T-helper 17 cell (primary cell): ENCODE measurements at regions not wholly inside any gene's neighbourhood (a gene's known extent, or its start where the extent isn't known, plus 50 kb on each side); places are given as distances from the start of the nearest gene placed in this dataset.
"Not testable (repeated sequence)": the region's sequence is repeated elsewhere in the genome, so short reads cannot be mapped to it uniquely, and the experiment has no call there.

ENCODE experiments used
- ATAC-seq: fragments of 150-1000 bp; cut with Tn5 transposase; 2 replicates; pipeline ENCODE4 v1.10.0; 2021; ENCODE audit warnings: mild to moderate bottlenecking, moderate library complexity
- DNase-seq, 3 donors: peaks; one replicate each; pipeline versions ENCODE4 v3.0.0 to v3.0.0-alpha.2; 2020 to 2021
- H3K9me3 ChIP-seq: one replicate; pipeline ENCODE4 v1.7.0; 2013; ENCODE audit warnings: low read length, mild to moderate bottlenecking; ENCODE audit not compliant: control insufficient read depth, poor library complexity, severe bottlenecking
- H3K27ac Mint-ChIP-seq: one replicate; pipeline ENCODE4 v1.8.0; 2022; ENCODE audit warnings: mild to moderate bottlenecking, moderate library complexity, mixed read lengths
- H3K27me3 Mint-ChIP-seq: one replicate; pipeline ENCODE4 v1.8.0; 2022; ENCODE audit warnings: mixed read lengths
- H3K36me3 Mint-ChIP-seq: one replicate; pipeline ENCODE4 v1.8.0; 2022; ENCODE audit warnings: low read depth, mixed read lengths
- H3K4me1 Mint-ChIP-seq: one replicate; pipeline ENCODE4 v1.8.0; 2022; ENCODE audit warnings: mild to moderate bottlenecking, mixed read lengths
- H3K4me3 Mint-ChIP-seq: one replicate; pipeline ENCODE4 v1.8.0; 2022; ENCODE audit warnings: mild to moderate bottlenecking, moderate library complexity, mixed read lengths

DNA sequence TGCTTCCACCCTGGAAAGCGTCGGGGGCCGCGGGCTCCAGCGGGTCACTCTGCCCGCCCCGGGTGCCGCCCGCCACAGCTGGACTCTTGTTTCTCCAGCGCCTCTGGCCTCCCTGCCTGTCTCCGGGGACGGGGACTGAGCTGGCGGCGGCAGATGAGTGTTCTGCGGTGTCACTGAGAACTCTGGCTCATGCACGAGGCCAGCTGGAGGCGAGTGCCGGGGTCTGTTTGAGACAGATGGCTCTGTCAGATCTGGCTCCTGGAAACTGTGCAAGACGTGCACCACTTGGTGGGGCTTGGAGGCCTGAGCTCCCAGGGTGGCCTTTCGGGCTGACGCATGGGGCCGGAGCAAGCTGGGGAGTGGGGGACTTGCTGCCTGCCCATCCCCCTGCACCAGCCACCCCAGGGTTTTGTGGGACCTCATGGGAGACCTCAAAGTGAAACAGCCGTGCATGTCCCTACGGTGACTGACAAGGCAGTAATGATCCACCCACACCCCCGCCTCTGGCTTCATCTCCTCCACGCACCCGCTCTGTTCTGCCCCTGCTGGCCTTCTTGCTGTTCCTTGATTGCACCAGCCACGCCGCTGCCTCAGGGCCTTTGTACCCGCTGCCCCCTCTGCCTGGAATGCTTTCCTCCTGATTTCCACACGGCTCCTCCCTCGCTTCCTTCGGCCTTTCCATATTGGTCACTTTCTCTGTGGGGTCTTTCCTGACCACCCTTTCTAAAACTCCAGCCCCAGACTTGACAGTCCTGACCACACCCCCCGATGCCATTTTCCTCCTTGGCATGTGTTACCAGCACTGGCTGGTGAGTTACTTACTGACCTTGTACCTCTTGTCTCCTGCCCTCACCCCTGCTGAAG, 174.9 kb upstream of the CIBAR2 start:
- peaks cover 5% of the 10 kb centered on the region for H3K27me3 Mint-ChIP-seq
- H3K4me1 Mint-ChIP-seq: no peaks in the 10 kb centered on the region
- no peaks in the 10 kb centered on the region for H3K36me3 Mint-ChIP-seq
- ATAC-seq (no peak), DNase-seq (no peak)
- H3K27ac Mint-ChIP-seq: no peak overlapping the region
- H3K4me3 Mint-ChIP-seq: no peak overlapping the region
- no peaks in the 10 kb centered on the region for H3K9me3 ChIP-seq

DNA sequence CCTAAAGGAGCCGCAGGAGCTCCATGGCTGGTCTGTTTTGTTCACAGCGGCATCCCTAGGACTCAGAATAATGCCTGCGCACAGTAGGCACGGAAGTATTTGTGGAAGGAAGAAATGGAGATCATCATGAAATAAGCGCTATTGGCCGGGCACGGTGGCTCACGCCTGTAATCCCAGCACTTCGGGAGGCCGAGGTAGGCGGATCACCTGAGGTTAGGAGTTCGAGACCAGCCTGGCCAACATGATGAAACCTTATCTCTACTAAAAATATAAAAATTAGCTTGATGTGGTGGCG, 175.5 kb upstream of the CIBAR2 start:
- H3K9me3 ChIP-seq, H3K4me1 Mint-ChIP-seq, DNase-seq, H3K4me3 Mint-ChIP-seq, H3K27me3 Mint-ChIP-seq, H3K36me3 Mint-ChIP-seq, H3K27ac Mint-ChIP-seq, ATAC-seq: not testable (repeated sequence)

- DNase-seq (no peak), ATAC-seq (no peak)
- no peak overlapping the region for H3K4me3 Mint-ChIP-seq
- H3K9me3 ChIP-seq: no peaks in the 10 kb centered on the region
- H3K27ac Mint-ChIP-seq: no peak overlapping the region
- H3K27me3 Mint-ChIP-seq: peaks cover 5% of the 10 kb centered on the region
- no peaks in the 10 kb centered on the region for H3K36me3 Mint-ChIP-seq
- H3K4me1 Mint-ChIP-seq: no peaks in the 10 kb centered on the region
Observed at GRCh38 chr16:85288341-85288868, 176.1 kb upstream of the CIBAR2 start.

DNA sequence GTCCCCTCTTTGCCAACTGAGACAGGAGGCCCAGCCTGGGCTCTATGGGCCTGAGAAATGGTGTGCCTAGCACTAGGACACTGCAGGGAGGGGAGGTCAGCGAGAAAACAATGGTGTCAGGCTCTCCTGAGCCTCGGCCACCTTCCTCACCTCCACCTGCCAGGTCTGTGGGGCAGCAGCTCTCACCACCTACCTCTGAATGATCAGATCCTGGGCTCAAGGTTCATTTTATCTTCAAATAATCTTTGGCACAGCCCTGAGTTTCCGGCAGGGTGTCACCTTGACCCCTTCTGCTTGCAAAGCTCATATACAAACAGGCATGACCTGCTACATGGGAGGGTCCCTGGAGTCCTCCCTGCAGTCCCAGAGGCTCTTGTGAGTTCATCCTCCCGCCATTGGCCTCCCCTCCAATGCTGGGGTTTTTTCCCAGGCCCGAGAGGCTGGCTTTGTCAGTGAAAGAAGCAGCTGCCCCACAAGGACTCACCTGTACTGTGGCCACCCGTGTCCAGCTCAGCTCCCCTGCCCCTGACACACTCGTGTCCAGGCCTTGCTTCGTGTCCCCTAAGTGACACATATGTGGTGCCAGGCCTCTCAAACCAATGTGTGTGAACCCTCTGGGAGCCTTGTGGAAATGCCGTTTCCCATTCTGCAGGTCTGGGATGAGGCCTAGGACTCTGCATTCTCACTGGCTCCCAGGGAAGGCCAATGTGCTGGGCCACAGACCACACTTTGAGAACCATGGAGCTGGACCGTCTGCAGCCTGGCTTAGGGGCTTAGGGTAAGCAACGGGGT, 176.8 kb upstream of the CIBAR2 start:
- Mint-ChIP-seq H3K36me3 (no peaks in the 10 kb centered on the region), H3K4me1 (no peaks in the 10 kb centered on the region), H3K27me3 (peaks cover 5% of the 10 kb centered on the region), H3K27ac (no peak overlapping the region), H3K4me3 (no peak overlapping the region)
- ATAC-seq (no peak), DNase-seq (no peak)
- H3K9me3 ChIP-seq: no peaks in the 10 kb centered on the region

DNA sequence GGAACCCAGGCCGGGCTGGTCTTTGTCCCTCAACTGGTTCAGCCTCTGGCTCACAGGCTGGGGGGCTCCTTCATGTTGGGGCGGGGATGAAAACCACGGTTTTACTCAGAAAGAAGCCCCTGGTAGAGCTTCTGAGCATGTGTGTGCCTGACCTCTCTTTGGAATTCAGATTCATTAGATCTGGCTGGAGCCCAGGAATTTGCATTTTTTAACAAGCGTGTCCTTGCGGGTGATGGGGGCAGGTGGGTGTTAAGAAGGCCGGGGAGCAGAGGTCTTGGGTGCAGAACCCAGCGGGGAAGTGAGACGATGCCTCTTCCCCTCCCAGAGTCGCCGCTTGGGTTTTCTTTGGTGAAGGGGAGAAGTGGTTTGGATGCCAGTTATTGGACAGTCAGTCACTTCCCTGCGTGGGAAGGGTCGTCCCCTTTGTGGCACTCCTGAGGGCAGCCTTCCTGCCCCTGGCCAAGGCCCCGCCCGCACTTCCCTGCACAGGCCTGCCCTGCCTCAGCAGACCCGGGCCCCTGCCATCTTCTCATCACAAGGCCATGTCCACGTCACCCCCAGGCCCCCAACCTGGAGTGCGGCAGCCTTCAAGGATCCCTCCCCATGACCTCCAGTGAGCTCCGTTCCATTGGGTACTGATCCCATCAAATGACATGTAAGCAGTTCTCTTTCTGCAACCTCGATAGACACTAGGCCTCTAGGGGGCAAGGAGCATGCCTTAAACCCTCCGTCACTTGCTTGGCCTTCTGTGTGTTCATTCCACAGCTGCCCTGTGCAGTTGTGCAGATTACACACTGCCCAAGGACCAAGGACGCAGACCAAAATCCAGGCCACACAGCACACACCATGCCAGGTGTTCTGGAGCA, 177.7 kb upstream of the CIBAR2 start:
- no peak overlapping the region for H3K4me3 Mint-ChIP-seq
- no peaks in the 10 kb centered on the region for H3K4me1 Mint-ChIP-seq
- H3K9me3 ChIP-seq: no peaks in the 10 kb centered on the region
- H3K27me3 Mint-ChIP-seq: peaks cover 2% of the 10 kb centered on the region
- no peaks in the 10 kb centered on the region for H3K36me3 Mint-ChIP-seq
- ATAC-seq (no peak), DNase-seq (no peak)
- H3K27ac Mint-ChIP-seq: no peak overlapping the region

DNA sequence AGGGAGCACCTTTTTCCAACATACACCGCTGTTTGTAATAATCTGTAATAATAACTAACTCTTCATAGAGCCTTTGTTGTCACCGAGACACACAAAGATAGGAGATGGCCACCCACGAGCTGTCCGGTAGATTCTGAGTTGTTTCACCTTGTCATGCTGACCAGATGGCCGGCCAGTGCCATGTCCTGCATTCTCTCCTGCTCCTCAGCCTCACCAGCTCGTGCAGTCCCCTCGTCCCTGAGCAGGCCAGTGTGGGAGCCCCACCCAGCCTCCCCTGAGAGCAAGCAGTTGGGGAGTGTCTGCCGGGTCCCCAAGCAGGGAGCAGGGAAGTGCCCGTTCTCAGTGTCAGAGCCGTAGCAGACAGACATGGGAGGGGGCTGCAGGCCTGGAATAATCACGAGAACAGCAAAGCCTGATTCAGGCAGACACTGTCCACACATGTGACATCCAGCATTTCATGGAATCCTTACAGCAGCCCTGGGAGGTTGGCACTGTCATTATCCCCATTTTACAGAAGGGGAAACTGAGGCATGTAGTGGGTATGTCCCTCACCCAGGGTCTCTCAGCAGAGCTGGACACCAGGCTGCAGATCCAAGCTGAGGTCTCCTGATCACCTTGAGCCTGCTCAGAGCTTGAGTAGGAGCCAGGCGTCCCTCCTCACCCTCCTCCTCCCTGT, 178.5 kb upstream of the CIBAR2 start:
- no peak overlapping the region for H3K27ac Mint-ChIP-seq
- H3K4me1 Mint-ChIP-seq: no peaks in the 10 kb centered on the region
- ATAC-seq (no peak), DNase-seq (no peak)
- H3K27me3 Mint-ChIP-seq: peaks cover 7% of the 10 kb centered on the region
- H3K36me3 Mint-ChIP-seq: no peaks in the 10 kb centered on the region
- H3K9me3 ChIP-seq: no peaks in the 10 kb centered on the region
- H3K4me3 Mint-ChIP-seq: no peak overlapping the region

- no peaks in the 10 kb centered on the region for H3K36me3 Mint-ChIP-seq
- H3K4me3 Mint-ChIP-seq: no peak overlapping the region
- H3K9me3 ChIP-seq: no peaks in the 10 kb centered on the region
- no peak for DNase-seq
- no peak overlapping the region for H3K27ac Mint-ChIP-seq
- peaks cover 8% of the 10 kb centered on the region for H3K27me3 Mint-ChIP-seq
- ATAC-seq: no peak
- H3K4me1 Mint-ChIP-seq: no peaks in the 10 kb centered on the region
Observed at GRCh38 chr16:85291302-85292148, 179.3 kb upstream of the CIBAR2 start.

DNA sequence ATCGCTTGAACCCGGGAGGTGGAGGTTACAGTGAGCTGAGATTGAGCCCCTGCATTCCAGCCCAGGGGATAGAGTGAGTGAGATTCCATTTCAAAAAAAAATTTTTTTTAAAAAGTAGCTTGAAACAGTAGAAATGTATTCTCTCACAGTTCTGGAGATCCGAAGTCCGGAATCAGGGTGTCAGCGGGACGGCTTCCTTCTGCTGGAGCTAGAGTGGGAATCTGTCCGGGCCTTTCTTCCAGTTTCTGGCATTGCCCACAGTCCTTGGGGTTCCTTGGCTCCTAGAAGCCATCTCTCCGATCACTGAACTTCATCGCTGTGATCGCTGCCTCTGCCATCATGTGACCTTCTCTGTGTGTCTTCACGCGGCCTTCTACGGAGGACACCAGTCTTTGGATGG, 181.2 kb upstream of the CIBAR2 start:
- no peaks in the 10 kb centered on the region for H3K9me3 ChIP-seq
- no peak overlapping the region for H3K4me3 Mint-ChIP-seq
- H3K27ac Mint-ChIP-seq: no peak overlapping the region
- peaks cover 4% of the 10 kb centered on the region for H3K4me1 Mint-ChIP-seq
- H3K27me3 Mint-ChIP-seq: peaks cover 14% of the 10 kb centered on the region
- no peak for DNase-seq
- no peak for ATAC-seq
- H3K36me3 Mint-ChIP-seq: no peaks in the 10 kb centered on the region

GRCh38 chr16:85293904-85294642, 181.8 kb upstream of the CIBAR2 start:
- peaks cover 14% of the 10 kb centered on the region for H3K27me3 Mint-ChIP-seq
- H3K27ac Mint-ChIP-seq: no peak overlapping the region
- H3K36me3 Mint-ChIP-seq: no peaks in the 10 kb centered on the region
- H3K9me3 ChIP-seq: no peaks in the 10 kb centered on the region
- H3K4me3 Mint-ChIP-seq: no peak overlapping the region
- H3K4me1 Mint-ChIP-seq: peaks cover 4% of the 10 kb centered on the region
- no peak for ATAC-seq
- no peak for DNase-seq

DNA sequence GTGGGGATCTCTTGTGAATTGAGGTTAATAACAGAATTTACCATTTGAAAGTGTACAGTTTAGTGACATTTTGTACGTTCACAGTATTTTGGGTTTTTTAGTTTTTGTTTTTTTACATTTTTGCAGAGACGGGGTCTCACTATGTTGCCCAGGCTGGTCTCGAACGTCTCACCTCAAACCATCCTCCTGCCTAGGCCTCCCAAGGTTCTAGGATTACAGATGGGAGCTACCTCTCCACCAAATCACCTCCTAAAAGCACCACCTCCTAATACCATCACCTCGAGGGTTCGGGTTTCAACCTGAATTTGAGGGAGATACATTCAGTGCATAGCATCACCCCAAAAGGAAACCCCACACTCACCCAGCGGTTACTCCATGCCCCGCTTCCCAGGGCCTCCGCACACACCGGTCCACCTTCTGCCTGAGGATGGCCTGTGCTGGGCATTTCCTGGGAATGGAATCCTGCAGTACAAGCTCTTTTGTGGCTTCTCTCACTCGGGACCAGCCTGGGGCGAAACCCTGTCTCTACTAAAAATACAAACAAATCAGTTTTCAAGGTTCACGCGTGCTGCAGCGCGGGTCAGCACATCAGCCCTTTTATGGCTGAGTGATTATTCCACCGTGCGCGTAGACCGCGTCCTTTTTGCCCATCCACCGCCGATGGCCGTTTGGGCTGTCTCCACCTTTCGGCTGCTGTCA, 182.7 kb upstream of the CIBAR2 start:
- peak overlapping the region; percentile 24 for H3K27ac Mint-ChIP-seq
- no peak overlapping the region for H3K4me3 Mint-ChIP-seq
- peaks cover 14% of the 10 kb centered on the region for H3K27me3 Mint-ChIP-seq
- no peaks in the 10 kb centered on the region for H3K9me3 ChIP-seq
- H3K4me1 Mint-ChIP-seq: peaks cover 4% of the 10 kb centered on the region
- ATAC-seq (no peak), DNase-seq (no peak)
- no peaks in the 10 kb centered on the region for H3K36me3 Mint-ChIP-seq
